Adrenal gland (tissue), 9 donors: ENCODE measurements at regions not wholly inside any gene's neighbourhood (a gene's known extent, or its start where the extent isn't known, plus 50 kb on each side); places are given as distances from the start of the nearest gene placed in this dataset.

ENCODE experiments used
- DNase-seq, 7 donors: peaks; one replicate each; pipeline ENCODE4 v3.0.0-alpha.2; 2019 to 2020
- H3K27ac ChIP-seq, 5 donors: fragments of 200-600 bp; sonication (generic) in 4 of 5; 1 replicate in 3 of 5; 2 replicates in 2 of 5; pipeline versions ENCODE4 v1.5.1 to v1.8.0; 2016 to 2020; ENCODE audit warnings: mild to moderate bottlenecking in 1 of 5
- H3K27me3 ChIP-seq: fragments of 200-600 bp; 2 replicates; pipeline ENCODE4 v1.8.0; 2021
- H3K36me3 ChIP-seq, 2 donors: fragments of 200-600 bp; replicated peaks in 1 of 2; 1 replicate in 1 of 2; 2 replicates in 1 of 2; pipeline versions ENCODE4 v1.5.1 to v1.8.0; 2018 to 2022
- H3K4me1 ChIP-seq, 2 donors: fragments of 200-600 bp; replicated peaks in 1 of 2; 1 replicate in 1 of 2; 2 replicates in 1 of 2; pipeline versions ENCODE4 v1.5.1 to v1.8.0; 2018 to 2021
- H3K4me3 ChIP-seq, 4 donors: fragments of 200-600 bp; sonication (generic) in 3 of 4; one replicate each; pipeline ENCODE4 v1.5.1; 2016 to 2018
- H3K9me3 ChIP-seq, 3 donors: fragments of 200-600 bp; sonication (generic) in 1 of 3; replicated peaks in 1 of 3; 1 replicate in 2 of 3; 2 replicates in 1 of 3; pipeline versions ENCODE4 v1.5.1 to v1.8.0; 2016 to 2021
- CTCF ChIP-seq, 6 experiments: fragments of 450-650 bp in 4 of 6; fragments of 200-600 bp in 2 of 6; sonication (generic) in 1 of 6; IDR thresholded peaks; 1 replicate in 5 of 6; 2 replicates in 1 of 6; pipeline versions ENCODE4 v1.5.1 to v1.8.0; 2016 to 2021; ENCODE audit warnings: antibody characterized with exemption in 6 of 6, mild to moderate bottlenecking in 2 of 6, moderate library complexity in 1 of 6
- POLR2A ChIP-seq, 2 donors: fragments of 450-650 bp; IDR thresholded peaks; one replicate each; pipeline ENCODE4 v1.6.1; 2017; ENCODE audit warnings: antibody characterized with exemption in 2 of 2, mild to moderate bottlenecking in 2 of 2, moderate library complexity in 1 of 2
- WGBS, 4 donors: extraction: QIAGEN DNeasy Blood & Tissue Kit in 2 of 4; methylation state at CpG; one replicate each; pipeline versions ENCODE4 v1.1.5 to v1.1.7; 2013 to 2017; 5-methylcytosine and 5-hydroxymethylcytosine counted together
- intact Hi-C, 2 donors: fragments of 100-400 bp; cut with DNase I; formaldehyde crosslinking; loops; one replicate each; pipeline versions ENCODE4 v1.14.1 to v1.15.0; 2022 to 2023
- donor health status: healthy with polysubstance abuse.
- donor health status: Bipolar disorder and iron deficiency.
- donor health status: DM: yes; HTN: yes; CAD: no.
- donor health status: DM: no; HTN: no; CAD: no.
- donor health status: DM: no; HTN: no; CAD: no.

DNA sequence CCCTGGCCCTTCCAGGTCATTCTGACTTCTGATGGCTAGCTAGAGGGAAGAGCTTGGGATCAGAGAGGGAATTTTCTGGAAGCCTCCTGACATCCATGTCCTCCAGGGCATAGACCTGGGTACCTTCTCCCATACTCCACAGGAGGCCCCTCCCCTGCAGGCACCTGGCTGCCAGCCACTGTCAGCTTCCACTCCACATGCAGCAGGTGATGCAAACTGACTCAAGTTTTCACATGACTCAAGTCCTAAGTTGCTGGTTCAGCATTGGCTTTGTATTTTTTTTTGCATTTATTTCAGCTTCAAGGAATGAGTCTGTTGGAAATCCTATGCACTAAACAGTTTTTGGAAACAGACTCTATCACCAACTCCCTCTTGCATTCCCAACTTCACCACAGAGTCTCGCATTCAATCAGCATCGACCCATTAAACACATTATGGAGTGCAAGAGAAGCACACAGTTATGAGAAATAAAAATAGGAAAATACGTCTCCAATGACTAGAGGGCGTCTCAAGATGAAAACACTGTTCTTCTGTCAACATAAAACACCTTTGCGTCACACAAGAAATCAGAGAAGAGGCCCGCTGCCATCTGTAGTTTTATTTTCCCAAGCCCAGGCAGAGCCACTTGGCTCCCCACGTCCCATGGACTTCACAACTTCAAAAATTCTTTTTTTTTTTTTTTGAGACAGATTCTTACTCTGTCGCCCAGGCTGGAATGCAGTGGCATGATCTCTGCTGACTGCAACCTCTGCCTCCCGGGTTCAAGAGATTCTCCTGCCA is 362.6 kb upstream of the MGMT start:
- peak in 1 of 7 donors; percentile 25 for DNase-seq
- 70 to 75% (median 73%) methylated on average over 9 of the region's 9 CpGs for WGBS, 4 donors
- H3K4me1 ChIP-seq: no peaks in the 10 kb centered on the region
- no peak for TF ChIP-seq CTCF (IDR thresholded peaks at IDR 0.05)
- no peak for TF ChIP-seq POLR2A (IDR thresholded peaks at IDR 0.05)
- H3K27me3 ChIP-seq: no peaks in the 10 kb centered on the region
- peak overlapping the region in 1 of 5 donors; percentile 40 for H3K27ac ChIP-seq
- intact Hi-C loops: no loop called here
- no peak overlapping the region for H3K4me3 ChIP-seq
- H3K9me3 ChIP-seq: no peaks in the 10 kb centered on the region
- no peaks in the 10 kb centered on the region for H3K36me3 ChIP-seq

GRCh38 chr10:129105266-129105665 is 361.8 kb upstream of the MGMT start:
- Histone ChIP-seq H3K4me1 (no peaks in the 10 kb centered on the region), H3K36me3 (no peaks in the 10 kb centered on the region), H3K27ac (no peak overlapping the region), H3K4me3 (no peak overlapping the region), H3K9me3 (no peaks in the 10 kb centered on the region), H3K27me3 (no peaks in the 10 kb centered on the region)
- TF ChIP-seq POLR2A (IDR thresholded peaks at IDR 0.05) (no peak), CTCF (IDR thresholded peaks at IDR 0.05) (no peak)
- no peak for DNase-seq
- WGBS, 4 donors: 39 to 63% (median 43%) methylated on average over 2 of the region's 2 CpGs
- intact Hi-C loops: no loop called here

GRCh38 chr10:129106314-129106713 is 360.7 kb upstream of the MGMT start:
- Histone ChIP-seq H3K4me3 (no peak overlapping the region), H3K36me3 (no peaks in the 10 kb centered on the region), H3K27me3 (no peaks in the 10 kb centered on the region), H3K27ac (no peak overlapping the region), H3K9me3 (no peaks in the 10 kb centered on the region), H3K4me1 (no peaks in the 10 kb centered on the region)
- no peak for TF ChIP-seq POLR2A (IDR thresholded peaks at IDR 0.05)
- TF ChIP-seq CTCF (IDR thresholded peaks at IDR 0.05): no peak
- intact Hi-C loops: no loop called here
- 74 to 75% (median 75%) methylated on average over 4 of the region's 4 CpGs for WGBS, 4 donors
- DNase-seq: no peak

DNA sequence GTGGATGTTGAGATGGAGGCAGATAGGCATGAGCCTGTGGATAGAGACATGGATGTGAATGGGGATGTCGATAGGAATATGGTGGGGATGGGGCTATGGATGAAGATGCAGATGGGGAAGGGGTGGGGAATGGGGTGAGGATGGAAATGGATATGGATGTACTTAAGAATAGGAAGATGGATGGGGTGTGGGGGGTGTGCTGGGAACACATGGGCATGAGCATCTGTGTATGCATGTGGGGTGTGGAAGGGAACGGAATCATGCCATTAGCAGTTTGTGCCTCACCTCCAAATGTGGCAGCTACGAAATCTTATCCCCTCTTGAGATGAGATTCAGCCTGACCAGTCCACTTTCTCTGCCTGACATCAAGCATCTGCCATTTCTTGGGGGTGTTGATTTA is 359.5 kb upstream of the MGMT start:
- WGBS, 4 donors: 56 to 77% (median 73%) methylated on average over 3 of the region's 3 CpGs
- Histone ChIP-seq H3K27ac (no peak overlapping the region), H3K4me1 (no peaks in the 10 kb centered on the region), H3K4me3 (no peak overlapping the region), H3K9me3 (no peaks in the 10 kb centered on the region), H3K27me3 (no peaks in the 10 kb centered on the region), H3K36me3 (no peaks in the 10 kb centered on the region)
- DNase-seq: no peak
- intact Hi-C loops: no loop called here
- no peak for TF ChIP-seq POLR2A (IDR thresholded peaks at IDR 0.05)
- no peak for TF ChIP-seq CTCF (IDR thresholded peaks at IDR 0.05)
